ENCODE measurements at regions not wholly inside any gene's neighbourhood (a gene's known extent, or its start where the extent isn't known, plus 50 kb on each side); places are given as distances from the start of the nearest gene placed in this dataset.

DNA sequence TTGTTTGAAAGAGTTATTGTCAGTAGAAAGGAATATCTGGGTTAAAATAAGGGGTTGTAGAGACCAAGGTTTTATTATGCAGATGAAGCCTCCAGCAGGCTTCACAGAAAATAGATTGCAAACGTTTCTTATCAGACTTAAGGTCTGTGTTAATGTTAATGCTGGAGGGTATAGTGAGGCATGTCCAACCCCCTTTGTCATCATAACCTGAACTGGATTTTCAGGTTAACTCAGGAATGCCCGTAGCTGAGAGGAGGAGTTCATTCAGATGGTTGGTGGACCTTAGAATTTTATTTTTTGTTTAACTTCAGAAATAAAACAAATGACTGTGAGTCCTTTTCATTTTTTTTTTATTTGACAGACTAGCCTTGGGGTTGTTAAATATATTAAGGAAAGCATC is 354.1 kb downstream of the GPM6A start:
- TF ChIP-seq, protein P1, sequence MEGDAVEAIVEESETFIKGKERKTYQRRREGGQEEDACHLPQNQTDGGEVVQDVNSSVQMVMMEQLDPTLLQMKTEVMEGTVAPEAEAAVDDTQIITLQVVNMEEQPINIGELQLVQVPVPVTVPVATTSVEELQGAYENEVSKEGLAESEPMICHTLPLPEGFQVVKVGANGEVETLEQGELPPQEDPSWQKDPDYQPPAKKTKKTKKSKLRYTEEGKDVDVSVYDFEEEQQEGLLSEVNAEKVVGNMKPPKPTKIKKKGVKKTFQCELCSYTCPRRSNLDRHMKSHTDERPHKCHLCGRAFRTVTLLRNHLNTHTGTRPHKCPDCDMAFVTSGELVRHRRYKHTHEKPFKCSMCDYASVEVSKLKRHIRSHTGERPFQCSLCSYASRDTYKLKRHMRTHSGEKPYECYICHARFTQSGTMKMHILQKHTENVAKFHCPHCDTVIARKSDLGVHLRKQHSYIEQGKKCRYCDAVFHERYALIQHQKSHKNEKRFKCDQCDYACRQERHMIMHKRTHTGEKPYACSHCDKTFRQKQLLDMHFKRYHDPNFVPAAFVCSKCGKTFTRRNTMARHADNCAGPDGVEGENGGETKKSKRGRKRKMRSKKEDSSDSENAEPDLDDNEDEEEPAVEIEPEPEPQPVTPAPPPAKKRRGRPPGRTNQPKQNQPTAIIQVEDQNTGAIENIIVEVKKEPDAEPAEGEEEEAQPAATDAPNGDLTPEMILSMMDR (IDR thresholded peaks at IDR 0.05) = no peak
- no peak for TF ChIP-seq POLR2A (IDR thresholded peaks at IDR 0.05)
- no peak for TF ChIP-seq EP300 (IDR thresholded peaks at IDR 0.05)
